Pancreas (tissue), 10 donors: ENCODE measurements at regions not wholly inside any gene's neighbourhood (a gene's known extent, or its start where the extent isn't known, plus 50 kb on each side); places are given as distances from the start of the nearest gene placed in this dataset.
A peak's percentile ranks its signal among the peaks of the same experiment; 100 is the strongest.

Experiments used
- ATAC-seq, 4 donors: fragments of 200-7000 bp; cut with Tn5 transposase; one replicate each; pipeline versions ENCODE4 v1.8.0 to v1.9.1; 2020; ENCODE audit warnings: mild to moderate bottlenecking in 4 of 4, moderate library complexity in 4 of 4
- DNase-seq, 6 donors: peaks; one replicate each; pipeline ENCODE4 v3.0.0-alpha.2; 2020
- FAIRE-seq: peaks from 2 replicates; lab custom pipeline; 2012; peaks lifted over from hg19 to GRCh38; lab: Jason Lieb, UNC
- H3K27ac ChIP-seq, 4 donors: fragments of 200-600 bp; sonication (generic); 1 replicate in 3 of 4; 2 replicates in 1 of 4; pipeline versions ENCODE4 v1.5.0 to v1.8.0; 2020
- H3K27me3 ChIP-seq, 4 donors: fragments of 200-600 bp; one replicate each; pipeline ENCODE4 v1.8.0; 2021
- H3K36me3 ChIP-seq, 3 donors: fragments of 200-600 bp; sonication (generic) in 1 of 3; one replicate each; pipeline versions ENCODE4 v1.5.0 to v1.8.0; 2020 to 2021
- H3K4me1 ChIP-seq, 3 donors: fragments of 200-600 bp; one replicate each; pipeline ENCODE4 v1.8.0; 2021
- H3K4me3 ChIP-seq, 4 donors: fragments of 200-600 bp; sonication (generic) in 2 of 4; one replicate each; pipeline versions ENCODE4 v1.5.0 to v1.8.0; 2020 to 2021
- H3K9me3 ChIP-seq, 4 donors: fragments of 200-600 bp; one replicate each; pipeline ENCODE4 v1.8.0; 2021
- WGBS, 2 donors: extraction: QIAGEN DNeasy Blood & Tissue Kit; methylation state at CpG; one replicate each; pipeline ENCODE4 v1.1.7; 2013; 5-methylcytosine and 5-hydroxymethylcytosine counted together
- intact Hi-C, 3 donors: fragments of 100-400 bp; cut with DNase I; formaldehyde crosslinking; loops; one replicate each; pipeline versions ENCODE4 v1.11.1 to v1.14.2; 2022
- TF ChIP-seq, protein P1 (sequence below), 4 donors: fragments of 200-600 bp; sonication (generic) in 3 of 4; IDR thresholded peaks; one replicate each; pipeline versions ENCODE4 v1.5.0 to v1.8.0; 2021; ENCODE audit warnings: antibody characterized with exemption in 4 of 4
- donor health status: healthy with polysubstance abuse.
- donor health status: DM: no; HTN: no; CAD: no; lungs with moderate emphysema.
- donor health status: DM: no; HTN: no; CAD: no.
- donor health status: control.
- donor health status: control.
- donor health status: Bipolar disorder and iron deficiency.
- donor health status: DM: yes; HTN: yes; CAD: no.
- donor health status: DM: no; HTN: no; CAD: no.
- donor health status: DM: no; HTN: no; CAD: no.
- donor health status: DM: yes; HTN: yes; CAD: no.

DNA sequence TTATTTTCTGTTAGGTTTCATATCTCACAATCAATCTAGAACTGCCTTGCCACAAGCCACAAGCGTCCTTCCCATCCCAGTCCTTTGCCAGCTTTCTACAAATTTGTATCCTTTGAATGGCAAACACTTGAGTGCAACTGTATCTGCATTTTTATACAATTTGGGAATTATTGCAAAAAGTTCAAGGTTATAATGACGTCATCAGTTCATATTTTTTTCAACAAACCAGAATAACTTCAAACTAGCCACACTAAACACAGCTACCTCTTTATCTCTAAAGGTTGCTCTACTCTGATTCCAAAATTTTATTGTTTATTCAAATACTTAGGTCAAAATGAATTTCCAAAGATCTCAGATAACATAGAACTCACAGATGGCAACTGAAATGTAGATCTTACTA, 877.1 kb downstream of the TMEM182 start:
- no peak for DNase-seq
- no peak for ATAC-seq
- 5 to 14% methylated on average over 2 of the region's 2 CpGs for WGBS, 2 donors
- no peak overlapping the region for H3K4me3 ChIP-seq
- FAIRE-seq, result no peak
- no peaks in the 10 kb centered on the region for H3K9me3 ChIP-seq
- H3K4me1 ChIP-seq, result no peaks in the 10 kb centered on the region
- H3K27me3 ChIP-seq, result no peaks in the 10 kb centered on the region
- intact Hi-C loops, result no loop called here
- no peak overlapping the region for H3K27ac ChIP-seq
- no peaks in the 10 kb centered on the region for H3K36me3 ChIP-seq
- TF ChIP-seq, protein P1, sequence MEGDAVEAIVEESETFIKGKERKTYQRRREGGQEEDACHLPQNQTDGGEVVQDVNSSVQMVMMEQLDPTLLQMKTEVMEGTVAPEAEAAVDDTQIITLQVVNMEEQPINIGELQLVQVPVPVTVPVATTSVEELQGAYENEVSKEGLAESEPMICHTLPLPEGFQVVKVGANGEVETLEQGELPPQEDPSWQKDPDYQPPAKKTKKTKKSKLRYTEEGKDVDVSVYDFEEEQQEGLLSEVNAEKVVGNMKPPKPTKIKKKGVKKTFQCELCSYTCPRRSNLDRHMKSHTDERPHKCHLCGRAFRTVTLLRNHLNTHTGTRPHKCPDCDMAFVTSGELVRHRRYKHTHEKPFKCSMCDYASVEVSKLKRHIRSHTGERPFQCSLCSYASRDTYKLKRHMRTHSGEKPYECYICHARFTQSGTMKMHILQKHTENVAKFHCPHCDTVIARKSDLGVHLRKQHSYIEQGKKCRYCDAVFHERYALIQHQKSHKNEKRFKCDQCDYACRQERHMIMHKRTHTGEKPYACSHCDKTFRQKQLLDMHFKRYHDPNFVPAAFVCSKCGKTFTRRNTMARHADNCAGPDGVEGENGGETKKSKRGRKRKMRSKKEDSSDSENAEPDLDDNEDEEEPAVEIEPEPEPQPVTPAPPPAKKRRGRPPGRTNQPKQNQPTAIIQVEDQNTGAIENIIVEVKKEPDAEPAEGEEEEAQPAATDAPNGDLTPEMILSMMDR (IDR thresholded peaks at IDR 0.05), result no peak

- TF ChIP-seq, protein P1 (IDR thresholded peaks at IDR 0.05), result no peak
- no peaks in the 10 kb centered on the region for H3K36me3 ChIP-seq
- WGBS, 2 donors, result 62 to 70% methylated on average over 3 of the region's 3 CpGs
- H3K27ac ChIP-seq, result no peak overlapping the region
- intact Hi-C loops, result no loop called here
- no peak for DNase-seq
- no peaks in the 10 kb centered on the region for H3K4me1 ChIP-seq
- no peak for FAIRE-seq
- no peak overlapping the region for H3K4me3 ChIP-seq
- no peak for ATAC-seq
- H3K27me3 ChIP-seq, result no peaks in the 10 kb centered on the region
- H3K9me3 ChIP-seq, result no peaks in the 10 kb centered on the region
Measured at GRCh38 chr2:103656558-103656957, 894.7 kb downstream of the TMEM182 start.

DNA sequence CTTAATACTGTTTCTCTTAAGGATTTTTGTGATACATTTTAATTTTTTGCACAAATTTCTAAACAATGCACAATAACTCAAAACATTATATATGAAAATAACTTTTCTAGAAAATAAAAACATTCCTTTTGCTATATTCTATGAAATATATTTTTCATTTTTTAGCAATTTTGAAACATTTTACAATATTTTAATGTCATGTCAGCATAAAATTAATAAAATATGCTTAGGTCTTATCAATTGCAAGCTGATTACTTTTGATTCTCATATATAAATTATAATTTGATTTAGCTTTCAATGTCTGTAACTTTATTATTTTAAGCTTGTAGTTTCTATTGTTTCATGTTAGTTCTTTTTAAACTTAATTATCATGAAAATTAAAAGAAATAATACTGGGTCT, 898.7 kb downstream of the TMEM182 start:
- ATAC-seq (no peak), FAIRE-seq (peak; percentile 53), DNase-seq (no peak)
- TF ChIP-seq, protein P1 (IDR thresholded peaks at IDR 0.05), result no peak
- Histone ChIP-seq H3K27ac (no peak overlapping the region), H3K36me3 (no peaks in the 10 kb centered on the region), H3K4me3 (no peak overlapping the region), H3K9me3 (no peaks in the 10 kb centered on the region), H3K4me1 (no peaks in the 10 kb centered on the region), H3K27me3 (no peaks in the 10 kb centered on the region)
- intact Hi-C loops, result no loop called here

DNA sequence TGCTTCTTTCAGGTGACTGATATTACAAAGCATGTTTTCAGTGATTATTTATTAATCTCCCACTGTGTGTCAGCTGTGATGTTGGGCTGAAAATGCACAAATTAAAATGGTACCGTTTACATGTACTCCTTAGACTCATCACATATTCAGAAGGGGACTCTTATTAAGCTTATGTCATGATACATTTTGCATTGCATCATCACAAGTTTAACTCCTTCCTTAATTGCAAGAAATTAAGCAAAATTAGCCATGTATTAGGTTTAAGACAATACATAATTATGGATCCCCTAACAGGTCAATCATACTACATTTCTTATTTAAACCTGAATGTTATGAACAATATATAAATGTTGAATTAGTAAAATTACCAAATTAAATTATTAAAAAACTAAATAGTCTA, 899.1 kb downstream of the TMEM182 start:
- TF ChIP-seq, protein P1 (IDR thresholded peaks at IDR 0.05), result no peak
- H3K27ac ChIP-seq, result no peak overlapping the region
- ATAC-seq (no peak), DNase-seq (no peak), FAIRE-seq (no peak)
- no peaks in the 10 kb centered on the region for H3K36me3 ChIP-seq
- WGBS, 2 donors, result 24 to 41% methylated on average over 1 of the region's 1 CpG
- no peak overlapping the region for H3K4me3 ChIP-seq
- no peaks in the 10 kb centered on the region for H3K4me1 ChIP-seq
- H3K9me3 ChIP-seq, result no peaks in the 10 kb centered on the region
- H3K27me3 ChIP-seq, result no peaks in the 10 kb centered on the region
- intact Hi-C loops, result no loop called here

DNA sequence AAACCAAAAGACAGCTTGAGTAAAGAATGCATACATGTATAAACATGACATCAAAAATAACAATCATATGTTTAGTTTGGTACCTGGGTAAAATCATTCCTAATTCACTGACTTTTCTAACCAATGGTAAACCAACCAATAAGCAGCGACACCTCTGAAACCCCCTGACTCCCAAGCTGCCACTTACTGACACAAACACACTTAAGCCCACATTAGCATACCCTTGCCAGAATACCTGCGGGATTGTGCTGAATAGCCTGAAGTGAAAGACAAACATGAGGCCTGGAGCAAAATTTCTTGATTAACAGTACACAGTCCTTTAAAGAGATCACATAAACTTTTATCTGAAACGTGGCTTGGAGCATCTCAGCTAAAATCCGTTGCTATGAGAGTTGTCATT, 902.9 kb downstream of the TMEM182 start:
- TF ChIP-seq, protein P1 (IDR thresholded peaks at IDR 0.05), result no peak
- Histone ChIP-seq H3K36me3 (no peaks in the 10 kb centered on the region), H3K4me3 (no peak overlapping the region), H3K27ac (no peak overlapping the region), H3K27me3 (no peaks in the 10 kb centered on the region), H3K4me1 (no peaks in the 10 kb centered on the region), H3K9me3 (no peaks in the 10 kb centered on the region)
- no peak for FAIRE-seq
- intact Hi-C loops, result no loop called here
- no peak for DNase-seq
- WGBS, 2 donors, result 30% methylated on average over 4 of the region's 4 CpGs
- ATAC-seq, result no peak
